Skeletal muscle tissue (tissue), 3 donors: ENCODE measurements at regions not wholly inside any gene's neighbourhood (a gene's known extent, or its start where the extent isn't known, plus 50 kb on each side); places are given as distances from the start of the nearest gene placed in this dataset.

Experiments used
- H3K27ac ChIP-seq: one replicate; pipeline ENCODE4 v1.7.0; 2013; ENCODE audit warnings: mild to moderate bottlenecking, low read depth, low read length, inconsistent platforms
- H3K27me3 ChIP-seq, 3 donors: one replicate each; pipeline ENCODE4 v1.7.0; 2013; ENCODE audit warnings: low read length in 3 of 3; ENCODE audit not compliant: control insufficient read depth in 3 of 3, insufficient read depth in 3 of 3
- H3K36me3 ChIP-seq, 3 donors: one replicate each; pipeline ENCODE4 v1.7.0; 2013; ENCODE audit warnings: low read length in 3 of 3; ENCODE audit not compliant: control insufficient read depth in 3 of 3, insufficient read depth in 3 of 3
- H3K4me1 ChIP-seq, 3 donors: one replicate each; pipeline ENCODE4 v1.7.0; 2013; ENCODE audit warnings: low read length in 3 of 3, mild to moderate bottlenecking in 3 of 3; ENCODE audit not compliant: control insufficient read depth in 3 of 3, insufficient read depth in 3 of 3
- H3K4me3 ChIP-seq, 3 donors: one replicate each; pipeline ENCODE4 v1.7.0; 2013; ENCODE audit warnings: low read length in 3 of 3
- H3K9ac ChIP-seq, 3 donors: one replicate each; pipeline ENCODE4 v1.7.0; 2013; ENCODE audit warnings: low read length in 3 of 3, mild to moderate bottlenecking in 3 of 3, moderate library complexity in 2 of 3, low read depth in 1 of 3
- H3K9me3 ChIP-seq, 3 donors: one replicate each; pipeline ENCODE4 v1.7.0; 2013; ENCODE audit warnings: low read length in 3 of 3; ENCODE audit not compliant: control insufficient read depth in 3 of 3
- donor health status: Osteomylitis.

GRCh38 chr5:38776149-38776896, 69.5 kb upstream of the OSMR start:
- no peak overlapping the region for H3K27ac ChIP-seq
- no peaks in the 10 kb centered on the region for H3K27me3 ChIP-seq

DNA sequence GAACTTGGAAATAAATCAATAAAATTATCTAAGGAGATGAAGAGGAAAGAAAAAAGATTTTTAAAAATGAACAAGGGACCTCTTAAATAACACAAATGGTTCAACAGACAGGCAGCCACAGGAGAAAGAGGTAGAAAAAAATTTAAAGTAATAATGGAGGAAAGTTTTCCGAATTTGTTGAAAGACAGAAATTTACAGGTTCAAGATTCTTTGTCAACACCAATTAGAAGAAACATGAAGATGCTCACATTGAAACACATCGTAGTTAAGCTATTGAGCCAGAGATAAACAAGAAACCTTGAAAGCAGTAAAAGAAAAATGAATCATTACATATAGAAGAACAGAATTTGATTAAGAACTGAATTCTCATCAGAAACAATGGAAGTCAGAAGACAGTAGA, 68.7 kb upstream of the OSMR start:
- H3K27me3 ChIP-seq, result no peaks in the 10 kb centered on the region
- H3K36me3 ChIP-seq, result no peaks in the 10 kb centered on the region
- H3K9me3 ChIP-seq, result no peaks in the 10 kb centered on the region
- no peak overlapping the region for H3K27ac ChIP-seq
- no peak overlapping the region for H3K9ac ChIP-seq
- H3K4me1 ChIP-seq, result peaks cover 0 to 6% (median 0%) of the 10 kb centered on the region in 3 donors
- no peak overlapping the region for H3K4me3 ChIP-seq

More at GRCh38 chr5:38776149-38776896, 69.5 kb upstream of the OSMR start:
- no peak overlapping the region for H3K9ac ChIP-seq
- no peaks in the 10 kb centered on the region for H3K36me3 ChIP-seq
- peaks cover 0 to 3% (median 0%) of the 10 kb centered on the region in 3 donors for H3K4me1 ChIP-seq
- no peaks in the 10 kb centered on the region for H3K9me3 ChIP-seq
- H3K4me3 ChIP-seq, result peak overlapping the region in 1 of 3 donors; percentile 10

- H3K9ac ChIP-seq, result no peak overlapping the region
- H3K4me3 ChIP-seq, result no peak overlapping the region
- peaks cover 7 to 10% (median 7%) of the 10 kb centered on the region in 3 donors for H3K4me1 ChIP-seq
- H3K27me3 ChIP-seq, result no peaks in the 10 kb centered on the region
- no peaks in the 10 kb centered on the region for H3K9me3 ChIP-seq
- no peaks in the 10 kb centered on the region for H3K36me3 ChIP-seq
- no peak overlapping the region for H3K27ac ChIP-seq
These were observed 65.5 kb upstream of the OSMR start for GRCh38 chr5:38780316-38780715.

DNA sequence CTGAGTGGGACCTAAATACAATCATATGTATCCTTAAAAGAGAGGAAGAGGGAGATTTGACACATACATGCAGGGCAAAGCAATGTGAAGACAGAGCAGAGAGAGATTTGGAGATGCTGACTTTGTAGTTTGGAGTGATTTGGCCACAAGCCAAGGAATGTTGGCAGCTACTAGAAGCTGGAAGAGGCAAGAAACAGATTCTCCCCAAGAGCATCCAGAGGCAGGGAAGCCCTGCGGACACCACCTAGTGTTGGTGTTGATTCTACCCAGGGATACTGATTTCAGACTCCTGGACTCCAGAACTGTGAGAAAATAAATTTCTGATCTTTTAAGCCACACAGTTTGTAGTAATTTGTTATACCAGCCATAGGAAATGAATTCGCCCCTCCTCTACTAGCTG, 64.9 kb upstream of the OSMR start:
- H3K4me1 ChIP-seq, result peaks cover 7 to 10% (median 7%) of the 10 kb centered on the region in 3 donors
- H3K27ac ChIP-seq, result no peak overlapping the region
- no peak overlapping the region for H3K9ac ChIP-seq
- H3K27me3 ChIP-seq, result no peaks in the 10 kb centered on the region
- no peak overlapping the region for H3K4me3 ChIP-seq
- H3K36me3 ChIP-seq, result no peaks in the 10 kb centered on the region
- H3K9me3 ChIP-seq, result no peaks in the 10 kb centered on the region

GRCh38 chr5:38782180-38782835, 63.5 kb upstream of the OSMR start:
- no peaks in the 10 kb centered on the region for H3K36me3 ChIP-seq
- no peaks in the 10 kb centered on the region for H3K9me3 ChIP-seq
- H3K4me3 ChIP-seq, result no peak overlapping the region
- no peaks in the 10 kb centered on the region for H3K27me3 ChIP-seq
- H3K4me1 ChIP-seq, result peaks cover 7 to 10% (median 7%) of the 10 kb centered on the region in 3 donors
- H3K27ac ChIP-seq, result no peak overlapping the region
- H3K9ac ChIP-seq, result no peak overlapping the region

- Histone ChIP-seq H3K9me3 (no peaks in the 10 kb centered on the region), H3K4me3 (no peak overlapping the region), H3K27ac (peak overlapping the region; percentile 17), H3K4me1 (peaks cover 7 to 10% (median 7%) of the 10 kb centered on the region in 3 donors), H3K27me3 (no peaks in the 10 kb centered on the region), H3K9ac (no peak overlapping the region), H3K36me3 (no peaks in the 10 kb centered on the region)
These were observed 62.7 kb upstream of the OSMR start for GRCh38 chr5:38783011-38783561.

GRCh38 chr5:38789134-38789533, 56.7 kb upstream of the OSMR start:
- Histone ChIP-seq H3K9ac (no peak overlapping the region), H3K4me3 (no peak overlapping the region), H3K36me3 (no peaks in the 10 kb centered on the region), H3K4me1 (no peaks in the 10 kb centered on the region), H3K27ac (no peak overlapping the region), H3K9me3 (no peaks in the 10 kb centered on the region), H3K27me3 (no peaks in the 10 kb centered on the region)

GRCh38 chr5:38789777-38790176, 56.0 kb upstream of the OSMR start:
- no peak overlapping the region for H3K4me3 ChIP-seq
- no peaks in the 10 kb centered on the region for H3K4me1 ChIP-seq
- H3K9ac ChIP-seq, result no peak overlapping the region
- H3K9me3 ChIP-seq, result no peaks in the 10 kb centered on the region
- no peaks in the 10 kb centered on the region for H3K36me3 ChIP-seq
- no peak overlapping the region for H3K27ac ChIP-seq
- H3K27me3 ChIP-seq, result no peaks in the 10 kb centered on the region

DNA sequence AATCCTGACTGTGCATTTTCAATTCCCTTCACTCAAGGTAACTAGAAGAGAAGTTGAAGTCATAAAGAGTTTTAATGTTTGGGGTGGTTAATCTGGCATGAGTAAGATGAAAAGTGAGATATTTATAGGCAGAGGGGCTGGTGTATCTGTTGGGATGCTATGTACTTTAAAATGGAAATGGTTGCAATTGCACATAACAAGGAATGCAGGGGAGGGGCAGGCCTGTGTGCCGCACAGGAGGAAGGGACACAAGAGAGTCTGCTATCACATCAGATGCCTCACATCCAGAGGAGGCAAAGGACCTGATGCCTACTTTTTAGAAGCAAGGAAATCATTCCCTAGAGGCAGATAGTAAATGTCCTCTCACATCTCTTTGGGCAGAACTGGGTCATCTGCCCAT, 55.5 kb upstream of the OSMR start:
- no peak overlapping the region for H3K27ac ChIP-seq
- H3K9ac ChIP-seq, result no peak overlapping the region
- no peaks in the 10 kb centered on the region for H3K9me3 ChIP-seq
- H3K36me3 ChIP-seq, result no peaks in the 10 kb centered on the region
- no peaks in the 10 kb centered on the region for H3K27me3 ChIP-seq
- H3K4me1 ChIP-seq, result peaks cover 0 to 3% (median 0%) of the 10 kb centered on the region in 3 donors
- H3K4me3 ChIP-seq, result no peak overlapping the region

DNA sequence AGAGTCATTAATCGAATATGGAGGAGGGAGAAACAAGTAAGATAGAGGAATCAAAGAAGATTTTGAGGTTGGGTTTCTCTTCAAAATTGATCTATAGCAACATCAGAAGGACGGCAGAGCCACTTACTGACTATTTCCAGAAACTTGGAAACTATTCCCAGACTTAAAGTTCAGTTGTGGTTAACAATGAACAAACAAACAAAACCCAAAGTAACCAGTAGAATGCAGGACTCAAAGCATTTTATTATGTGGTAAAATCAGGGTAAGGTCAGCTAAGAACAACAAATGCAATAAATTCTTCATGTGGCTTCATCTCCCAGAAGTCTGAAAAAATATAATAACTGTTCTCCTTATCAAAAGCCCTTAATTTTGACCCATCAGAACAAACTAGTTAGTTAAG, 54.9 kb upstream of the OSMR start:
- no peaks in the 10 kb centered on the region for H3K36me3 ChIP-seq
- no peaks in the 10 kb centered on the region for H3K27me3 ChIP-seq
- peaks cover 0 to 6% (median 0%) of the 10 kb centered on the region in 3 donors for H3K4me1 ChIP-seq
- no peaks in the 10 kb centered on the region for H3K9me3 ChIP-seq
- H3K9ac ChIP-seq, result no peak overlapping the region
- no peak overlapping the region for H3K27ac ChIP-seq
- no peak overlapping the region for H3K4me3 ChIP-seq
